ENCODE measurements at regions not wholly inside any gene's neighbourhood (a gene's known extent, or its start where the extent isn't known, plus 50 kb on each side); places are given as distances from the start of the nearest gene placed in this dataset.

DNA sequence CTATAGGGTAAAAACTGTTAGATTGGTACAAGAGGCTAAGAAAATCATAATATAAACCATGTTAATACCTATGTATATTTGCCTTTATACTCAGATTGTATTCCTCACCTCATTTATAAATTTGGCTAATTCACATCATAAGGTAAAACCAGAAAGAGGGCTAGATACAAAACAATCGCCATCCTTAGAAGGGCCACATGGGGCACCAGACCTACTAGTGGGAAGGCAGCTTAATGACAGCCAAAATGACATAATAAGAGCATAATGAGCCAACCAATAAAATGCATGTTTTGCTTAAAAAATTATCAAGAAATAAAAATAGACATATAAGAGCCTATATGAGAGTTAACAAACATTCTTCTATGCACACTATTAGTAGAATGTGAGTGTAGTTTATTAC is 107.3 kb upstream of the PRDX4 start:
- no peaks in the 10 kb centered on the region for H3K36me3 Mint-ChIP-seq (ENCODE audit: insufficient read depth in 2 of 2)
- H3K27me3 Mint-ChIP-seq (ENCODE audit: low read depth): peaks cover 6% of the 10 kb centered on the region
- H3K27ac Mint-ChIP-seq: no peak overlapping the region
- DNase-seq (no peak), ATAC-seq (replicated peaks in 1 of 2) (no peak)
- no peaks in the 10 kb centered on the region for H3K4me1 Mint-ChIP-seq (ENCODE audit: low read depth)
- H3K4me3 Mint-ChIP-seq: no peak overlapping the region
- peaks cover 0 to 11% of the 10 kb centered on the region in 2 donors for H3K9me3 Mint-ChIP-seq

DNA sequence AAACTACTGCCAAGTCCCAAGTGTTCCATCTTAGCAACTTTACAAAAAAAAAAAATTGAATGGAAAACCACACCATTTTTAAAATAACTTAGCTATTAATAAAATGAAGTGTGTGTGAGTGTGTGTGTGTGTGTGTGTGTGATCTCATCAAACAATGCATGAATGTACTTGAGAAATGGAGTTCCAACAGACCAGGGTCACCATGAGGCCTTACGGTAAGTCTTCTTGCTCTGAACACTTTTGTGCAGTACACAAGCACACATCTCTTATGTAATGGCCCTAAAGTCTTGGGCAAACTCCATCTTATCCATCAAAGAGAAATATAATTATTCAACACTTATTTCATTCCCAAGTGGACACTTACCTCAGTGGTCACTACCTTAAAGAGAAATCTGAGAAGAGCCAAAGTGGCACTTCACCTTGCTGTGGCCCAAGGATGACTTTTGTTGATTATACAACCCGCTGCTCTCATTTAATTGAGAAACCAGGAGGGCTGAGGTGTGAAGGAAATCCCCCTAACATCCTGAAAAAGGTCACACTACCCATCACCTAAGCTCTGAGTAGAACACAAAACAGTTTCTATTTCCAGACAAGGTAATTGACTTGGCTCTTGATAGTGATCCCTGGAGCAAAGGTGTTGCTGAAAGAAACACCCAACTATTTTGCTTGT is 96.5 kb upstream of the PRDX4 start:
- Mint-ChIP-seq H3K27me3 (ENCODE audit: low read depth) (peaks cover 32% of the 10 kb centered on the region), H3K27ac (no peak overlapping the region), H3K4me1 (ENCODE audit: low read depth) (no peaks in the 10 kb centered on the region), H3K36me3 (ENCODE audit: insufficient read depth in 2 of 2) (peaks cover 0 to 1% of the 10 kb centered on the region in 2 donors), H3K9me3 (peaks cover 2 to 7% of the 10 kb centered on the region in 2 donors), H3K4me3 (no peak overlapping the region)
- no peak for ATAC-seq (replicated peaks in 1 of 2)
- no peak for DNase-seq

DNA sequence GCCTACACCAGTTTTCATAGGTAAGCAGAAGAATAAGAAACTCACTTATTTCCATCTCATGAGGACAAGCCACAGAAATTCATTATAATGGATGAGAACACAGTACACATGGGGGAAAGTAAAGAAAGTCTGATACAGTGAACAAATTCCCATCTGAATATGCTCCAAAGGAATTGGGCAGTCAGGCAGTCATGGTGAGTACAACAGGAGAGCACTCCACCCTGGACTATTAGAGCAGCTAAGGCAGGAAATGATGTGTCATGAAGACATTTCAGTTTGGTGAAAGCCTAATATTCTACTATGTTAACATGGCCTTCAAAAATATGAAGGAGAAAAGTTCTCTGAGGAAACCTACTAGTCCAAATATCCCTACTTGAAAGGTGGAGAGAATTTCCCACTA is 92.0 kb upstream of the PRDX4 start:
- Mint-ChIP-seq H3K27ac (no peak overlapping the region), H3K36me3 (ENCODE audit: insufficient read depth in 2 of 2) (no peaks in the 10 kb centered on the region), H3K27me3 (ENCODE audit: low read depth) (peaks cover 27% of the 10 kb centered on the region), H3K9me3 (peaks cover 0 to 3% of the 10 kb centered on the region in 2 donors), H3K4me3 (no peak overlapping the region), H3K4me1 (ENCODE audit: low read depth) (no peaks in the 10 kb centered on the region)
- DNase-seq (no peak), ATAC-seq (replicated peaks in 1 of 2) (no peak)

DNA sequence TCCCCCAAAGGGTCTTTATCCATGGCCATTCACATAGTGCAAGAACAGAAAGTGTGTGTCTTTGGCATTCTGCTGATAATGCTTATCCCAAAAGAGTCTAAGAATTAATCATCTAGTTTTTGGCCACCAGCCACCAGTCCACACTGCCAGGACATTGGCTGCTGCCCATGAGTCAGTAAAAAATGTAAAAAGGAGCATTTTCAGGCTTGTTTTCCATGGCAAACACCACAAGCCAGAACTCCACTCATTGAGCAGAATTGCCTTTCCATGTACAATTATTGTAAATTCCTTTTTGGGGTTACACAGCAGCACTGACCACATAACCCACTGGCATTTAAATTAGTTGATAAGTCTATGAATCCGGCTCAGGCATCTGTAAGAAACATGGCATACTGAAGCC is 89.2 kb upstream of the PRDX4 start:
- Mint-ChIP-seq H3K27me3 (ENCODE audit: low read depth) (peaks cover 22% of the 10 kb centered on the region), H3K4me1 (ENCODE audit: low read depth) (no peaks in the 10 kb centered on the region), H3K36me3 (ENCODE audit: insufficient read depth in 2 of 2) (no peaks in the 10 kb centered on the region), H3K27ac (no peak overlapping the region), H3K9me3 (peaks cover 0 to 3% of the 10 kb centered on the region in 2 donors), H3K4me3 (no peak overlapping the region)
- no peak for ATAC-seq (replicated peaks in 1 of 2)
- DNase-seq: no peak

DNA sequence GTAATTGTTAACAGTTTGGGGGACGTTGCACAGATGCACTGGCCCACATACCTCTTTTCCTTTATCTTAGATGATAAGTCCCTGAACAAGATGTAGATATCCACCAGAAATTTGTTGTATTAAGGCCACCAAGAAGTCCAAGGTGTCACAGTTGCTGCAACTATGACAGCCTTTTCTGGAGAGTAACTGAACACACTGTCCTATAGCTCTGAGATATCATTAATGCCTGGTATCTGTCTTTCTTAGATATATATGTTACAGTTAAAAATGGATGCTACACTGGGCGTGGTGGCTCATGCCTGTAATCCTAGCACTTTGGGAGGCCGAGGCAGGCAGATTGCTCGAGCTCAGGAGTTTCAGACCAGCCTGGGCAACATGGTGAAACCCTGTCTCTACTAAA is 77.8 kb upstream of the PRDX4 start:
- H3K27ac Mint-ChIP-seq: no peak overlapping the region
- DNase-seq (no peak), ATAC-seq (replicated peaks in 1 of 2) (no peak)
- no peaks in the 10 kb centered on the region for H3K36me3 Mint-ChIP-seq (ENCODE audit: insufficient read depth in 2 of 2)
- H3K4me1 Mint-ChIP-seq (ENCODE audit: low read depth): no peaks in the 10 kb centered on the region
- H3K9me3 Mint-ChIP-seq: no peaks in the 10 kb centered on the region
- H3K27me3 Mint-ChIP-seq (ENCODE audit: low read depth): no peaks in the 10 kb centered on the region
- H3K4me3 Mint-ChIP-seq: no peak overlapping the region

DNA sequence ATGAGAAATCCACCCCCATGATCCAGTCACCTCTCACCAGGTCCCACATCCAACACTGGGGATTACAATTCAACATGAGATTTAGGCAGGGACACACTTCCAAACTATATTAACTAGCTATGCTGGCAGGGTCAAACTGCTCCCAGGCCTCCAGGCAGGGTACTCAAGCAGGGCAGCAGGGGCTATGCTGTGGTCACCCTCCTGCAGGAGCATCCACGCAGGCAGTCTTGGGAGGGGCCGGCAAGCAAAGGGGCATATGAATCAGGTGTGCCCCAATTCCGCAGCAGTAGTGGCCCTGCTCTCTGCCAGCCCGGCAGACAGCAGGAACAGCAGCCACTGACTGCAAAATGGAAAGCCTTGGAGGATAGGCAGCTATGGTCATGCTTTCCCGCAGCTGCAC is 74.6 kb upstream of the PRDX4 start:
- no peak for ATAC-seq (replicated peaks in 1 of 2)
- Mint-ChIP-seq H3K4me1 (ENCODE audit: low read depth) (no peaks in the 10 kb centered on the region), H3K36me3 (ENCODE audit: insufficient read depth in 2 of 2) (no peaks in the 10 kb centered on the region), H3K9me3 (no peaks in the 10 kb centered on the region), H3K27ac (no peak overlapping the region), H3K27me3 (ENCODE audit: low read depth) (no peaks in the 10 kb centered on the region), H3K4me3 (no peak overlapping the region)
- DNase-seq: no peak

DNA sequence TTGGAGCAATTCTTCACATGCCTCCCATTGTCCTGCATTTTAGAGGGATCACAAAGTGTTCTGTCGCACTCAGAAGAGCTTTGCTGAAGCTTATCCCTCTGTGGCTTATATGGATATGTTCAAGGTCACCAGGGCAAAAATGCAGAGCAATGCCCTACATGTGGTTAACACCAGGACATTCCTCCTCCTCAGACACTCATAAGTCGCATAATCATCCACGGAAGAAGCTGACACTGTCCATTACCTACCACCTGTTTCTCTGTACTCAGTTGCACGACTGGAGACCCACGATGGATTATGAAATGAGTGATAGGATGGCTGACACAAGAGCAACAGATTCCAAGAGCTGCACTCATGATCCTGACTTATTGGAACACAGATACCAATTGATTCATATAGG is 68.7 kb upstream of the PRDX4 start:
- Mint-ChIP-seq H3K4me3 (no peak overlapping the region), H3K27me3 (ENCODE audit: low read depth) (peaks cover 9% of the 10 kb centered on the region)

DNA sequence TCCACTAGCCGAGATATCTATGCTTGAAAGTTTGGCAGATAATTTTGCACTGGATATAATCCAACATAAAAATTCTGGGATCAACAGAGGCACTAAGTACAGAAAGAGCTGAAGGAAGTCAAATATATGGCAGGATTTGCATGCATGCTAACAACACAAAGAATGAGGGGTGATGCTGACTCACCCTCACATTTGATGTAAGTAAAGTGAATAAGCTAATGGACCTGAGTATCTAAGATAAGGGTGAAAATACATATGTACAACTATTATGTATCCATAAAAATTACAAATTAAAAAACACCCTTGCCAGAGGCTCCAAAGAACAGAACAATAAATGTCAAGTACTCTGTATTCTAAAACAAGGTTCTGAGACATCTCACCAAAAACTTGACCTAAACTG is 63.8 kb upstream of the PRDX4 start:
- no peaks in the 10 kb centered on the region for H3K9me3 Mint-ChIP-seq
- ATAC-seq (replicated peaks in 1 of 2): no peak
- peaks cover 16% of the 10 kb centered on the region for H3K27me3 Mint-ChIP-seq (ENCODE audit: low read depth)
- no peak overlapping the region for H3K27ac Mint-ChIP-seq
- no peak for DNase-seq
- H3K4me1 Mint-ChIP-seq (ENCODE audit: low read depth): no peaks in the 10 kb centered on the region
- H3K36me3 Mint-ChIP-seq (ENCODE audit: insufficient read depth in 2 of 2): no peaks in the 10 kb centered on the region
- no peak overlapping the region for H3K4me3 Mint-ChIP-seq

More for the DNA sequence above, 68.7 kb upstream of the PRDX4 start:
- DNase-seq (no peak), ATAC-seq (replicated peaks in 1 of 2) (no peak)
- no peaks in the 10 kb centered on the region for H3K9me3 Mint-ChIP-seq
- H3K36me3 Mint-ChIP-seq (ENCODE audit: insufficient read depth in 2 of 2): no peaks in the 10 kb centered on the region
- H3K27ac Mint-ChIP-seq: no peak overlapping the region
- no peaks in the 10 kb centered on the region for H3K4me1 Mint-ChIP-seq (ENCODE audit: low read depth)

DNA sequence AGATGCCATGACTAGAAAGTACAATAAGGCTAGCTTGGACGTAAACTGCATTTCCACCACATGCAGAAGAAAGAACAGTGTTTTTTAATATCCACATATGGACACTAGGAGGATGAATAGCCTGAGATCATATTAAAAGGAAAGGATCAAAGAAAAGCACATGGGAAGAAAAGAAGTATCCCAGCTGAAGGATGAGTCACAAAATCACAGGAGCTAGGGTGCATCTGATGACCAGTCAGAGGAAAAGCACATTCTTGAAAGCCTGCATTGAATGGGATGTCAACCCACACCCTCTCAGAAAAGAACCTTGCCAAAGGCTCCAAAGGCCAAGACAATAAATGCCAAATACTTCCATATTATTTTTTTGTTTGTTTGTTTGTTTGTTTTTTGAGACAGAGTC is 56.8 kb upstream of the PRDX4 start:
- no peak for DNase-seq
- H3K27me3 Mint-ChIP-seq (ENCODE audit: low read depth): peaks cover 38% of the 10 kb centered on the region
- H3K4me1 Mint-ChIP-seq (ENCODE audit: low read depth): no peaks in the 10 kb centered on the region
- no peaks in the 10 kb centered on the region for H3K36me3 Mint-ChIP-seq (ENCODE audit: insufficient read depth in 2 of 2)
- no peak overlapping the region for H3K27ac Mint-ChIP-seq
- H3K9me3 Mint-ChIP-seq: no peaks in the 10 kb centered on the region
- H3K4me3 Mint-ChIP-seq: no peak overlapping the region
- no peak for ATAC-seq (replicated peaks in 1 of 2)

DNA sequence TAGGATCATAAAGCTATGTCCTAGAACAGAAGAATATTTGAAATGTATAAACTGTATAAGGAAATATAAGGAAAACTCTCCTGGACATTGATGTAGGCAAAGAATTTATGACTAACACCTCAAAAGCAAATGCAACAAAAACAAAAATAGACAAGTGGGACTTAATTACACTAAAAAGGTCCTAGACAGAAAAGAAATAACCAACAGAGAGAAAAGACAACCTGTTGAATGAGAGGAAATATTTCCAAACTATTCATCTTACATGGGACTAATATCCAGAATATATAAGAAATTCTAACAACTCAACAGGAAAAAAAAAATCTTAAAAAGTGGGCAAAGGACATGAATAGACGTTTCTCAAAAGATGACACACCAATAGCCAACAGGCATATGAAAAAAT is 54.4 kb upstream of the PRDX4 start:
- Mint-ChIP-seq H3K4me3 (no peak overlapping the region), H3K9me3 (no peaks in the 10 kb centered on the region), H3K4me1 (ENCODE audit: low read depth) (no peaks in the 10 kb centered on the region), H3K27ac (no peak overlapping the region), H3K27me3 (ENCODE audit: low read depth) (peaks cover 38% of the 10 kb centered on the region), H3K36me3 (ENCODE audit: insufficient read depth in 2 of 2) (no peaks in the 10 kb centered on the region)
- ATAC-seq (replicated peaks in 1 of 2): no peak
- no peak for DNase-seq

DNA sequence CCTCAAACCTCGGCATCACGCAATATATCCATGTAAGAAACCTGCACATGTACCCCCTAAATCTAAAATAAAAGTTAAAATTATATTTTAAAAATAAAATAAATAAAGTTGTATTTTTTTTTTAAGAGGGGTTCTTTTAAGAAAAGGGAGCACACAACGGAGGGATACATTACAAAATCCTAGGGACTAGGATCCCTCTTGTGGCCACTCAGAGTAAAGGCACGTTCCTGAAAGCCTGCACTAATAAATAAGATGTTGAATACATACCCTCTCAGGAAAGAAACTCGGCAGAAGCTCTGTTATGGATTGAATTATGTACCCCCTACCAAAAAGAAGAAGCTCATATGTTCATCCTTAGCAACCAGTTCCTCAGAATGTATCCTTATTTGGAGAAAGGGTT is 50.9 kb upstream of the PRDX4 start:
- H3K27me3 Mint-ChIP-seq (ENCODE audit: low read depth): peaks cover 27% of the 10 kb centered on the region
- H3K27ac Mint-ChIP-seq: no peak overlapping the region
- no peak overlapping the region for H3K4me3 Mint-ChIP-seq
- no peaks in the 10 kb centered on the region for H3K9me3 Mint-ChIP-seq
- H3K4me1 Mint-ChIP-seq (ENCODE audit: low read depth): no peaks in the 10 kb centered on the region
- DNase-seq (no peak), ATAC-seq (replicated peaks in 1 of 2) (no peak)
- H3K36me3 Mint-ChIP-seq (ENCODE audit: insufficient read depth in 2 of 2): no peaks in the 10 kb centered on the region
